Loucy (cell line): ENCODE measurements at regions not wholly inside any gene's neighbourhood (a gene's known extent, or its start where the extent isn't known, plus 50 kb on each side); places are given as distances from the start of the nearest gene placed in this dataset.

Experiments
- CTCF ChIP-seq: fragments of 200-600 bp; sonication (generic); conservative IDR thresholded peaks from 2 replicates; pipeline ENCODE4 v1.5.1; 2014; ENCODE audit warnings: mild to moderate bottlenecking, antibody characterized with exemption, low read length
- EZH2phosphoT487 ChIP-seq: fragments of 200-600 bp; IDR thresholded peaks from 2 replicates; pipeline ENCODE4 v1.6.1; 2018; ENCODE audit warnings: antibody characterized with exemption, mild to moderate bottlenecking, moderate library complexity, borderline replicate concordance

GRCh38 chr4:100762738-100763137 lies 244.9 kb upstream of the EMCN start:
- no peak for TF ChIP-seq CTCF
- no peak for TF ChIP-seq EZH2phosphoT487
